OCI-M2 (cell line): ENCODE measurements at regions not wholly inside any gene's neighbourhood (a gene's known extent, or its start where the extent isn't known, plus 50 kb on each side); places are given as distances from the start of the nearest gene placed in this dataset.

Source experiments
- DNase-seq: peaks from one replicate; lab custom pipeline; 2025; ENCODE audit not compliant: unreplicated experiment; lab: John Stamatoyannopoulos, UW

- DNase-seq = no peak
These were observed 135.4 kb downstream of the TMEM17 start for GRCh38 chr2:62370321-62371250.

DNA sequence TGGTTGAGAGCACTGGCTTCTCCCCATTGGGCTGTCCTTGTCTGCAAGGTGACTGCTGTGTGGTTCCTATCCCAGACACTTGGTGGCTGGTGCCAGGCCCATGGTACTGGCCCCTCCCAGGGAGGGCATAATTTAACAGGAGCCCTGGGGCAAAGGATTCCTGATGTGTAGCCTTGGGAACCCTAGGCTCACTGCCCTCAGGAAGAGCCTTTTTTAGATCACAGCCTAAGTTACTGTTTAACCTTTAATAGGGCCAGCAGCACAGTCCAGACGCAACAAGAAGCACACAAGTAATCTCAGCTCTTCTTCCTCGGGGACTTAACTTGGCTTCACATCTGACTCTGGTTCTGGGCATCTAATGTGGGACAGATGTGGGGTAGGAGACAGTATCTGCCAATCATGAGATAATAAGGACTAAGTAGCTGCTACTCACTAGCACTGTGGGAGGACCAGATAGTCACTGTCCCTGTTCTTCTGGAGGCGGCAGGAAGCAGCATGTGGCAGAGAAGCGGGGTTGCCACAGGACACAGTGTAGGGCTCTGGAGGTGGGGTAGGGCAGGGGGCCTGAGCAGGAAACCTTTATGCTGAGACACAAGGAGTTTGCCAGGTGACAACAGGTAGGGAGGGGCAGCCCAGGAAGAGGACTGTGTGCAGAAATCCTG lies 136.3 kb downstream of the TMEM17 start:
- no peak for DNase-seq

GRCh38 chr2:62364791-62365528 lies 141.0 kb downstream of the TMEM17 start:
- no peak for DNase-seq

- no peak for DNase-seq
These were observed 142.8 kb downstream of the TMEM17 start for GRCh38 chr2:62363166-62363565.

- no peak for DNase-seq
These were observed 143.4 kb downstream of the TMEM17 start for GRCh38 chr2:62362561-62362960.

DNA sequence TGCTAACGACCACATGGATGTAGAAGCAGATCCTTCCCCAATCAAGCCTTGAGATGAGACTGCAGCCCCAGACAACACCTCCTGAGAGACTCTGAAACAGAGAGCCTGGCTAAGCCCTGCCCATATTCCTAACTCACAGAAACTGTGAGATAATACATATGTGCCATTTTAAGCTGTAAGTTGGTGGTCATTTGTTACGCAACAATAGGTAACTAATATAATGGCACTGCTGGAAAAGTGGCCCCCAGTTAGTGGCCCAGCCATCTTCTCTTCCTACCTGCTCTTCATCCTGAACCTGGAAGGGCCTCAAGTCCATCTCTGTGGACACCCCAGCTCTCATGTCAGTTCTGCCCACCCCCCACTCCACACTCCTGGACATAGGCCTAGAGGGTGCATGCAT lies 144.0 kb downstream of the TMEM17 start:
- DNase-seq = no peak

DNA sequence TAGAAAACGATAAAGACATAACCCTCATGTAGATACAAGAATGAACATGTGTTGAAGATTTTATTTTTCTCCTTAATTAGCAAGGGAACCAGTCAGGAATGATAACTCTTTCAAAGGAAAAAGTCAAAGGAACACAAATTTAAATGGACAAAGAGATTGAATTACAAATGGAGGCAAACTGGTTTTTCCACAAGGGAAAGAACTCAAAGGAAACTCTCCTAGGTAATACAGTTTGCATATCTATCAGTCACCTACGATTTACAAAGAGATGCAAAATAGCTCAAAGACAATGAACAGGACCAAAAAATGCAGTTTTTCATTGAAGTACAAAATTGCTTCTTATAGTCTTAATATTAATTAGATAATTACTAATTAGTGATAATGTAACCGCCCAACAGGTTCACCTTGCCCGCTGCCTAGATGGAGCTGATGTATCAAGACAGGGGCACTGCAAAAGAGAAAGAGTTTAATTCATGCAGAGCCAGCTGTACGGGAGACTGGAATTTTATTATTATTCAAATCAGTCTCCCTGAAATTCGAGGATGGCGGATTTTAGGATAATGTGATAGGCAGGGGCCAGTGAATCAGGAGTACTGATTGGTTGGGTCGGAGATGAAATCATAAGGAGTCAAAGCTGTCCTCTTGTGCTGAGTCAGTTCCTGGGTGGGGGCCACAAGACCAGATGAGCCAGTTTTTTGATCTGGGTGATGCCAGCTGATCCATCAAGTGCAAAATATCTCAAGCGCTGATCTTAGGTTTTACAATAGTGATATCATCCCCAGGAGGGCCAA lies 151.0 kb downstream of the TMEM17 start:
- DNase-seq = no peak

DNA sequence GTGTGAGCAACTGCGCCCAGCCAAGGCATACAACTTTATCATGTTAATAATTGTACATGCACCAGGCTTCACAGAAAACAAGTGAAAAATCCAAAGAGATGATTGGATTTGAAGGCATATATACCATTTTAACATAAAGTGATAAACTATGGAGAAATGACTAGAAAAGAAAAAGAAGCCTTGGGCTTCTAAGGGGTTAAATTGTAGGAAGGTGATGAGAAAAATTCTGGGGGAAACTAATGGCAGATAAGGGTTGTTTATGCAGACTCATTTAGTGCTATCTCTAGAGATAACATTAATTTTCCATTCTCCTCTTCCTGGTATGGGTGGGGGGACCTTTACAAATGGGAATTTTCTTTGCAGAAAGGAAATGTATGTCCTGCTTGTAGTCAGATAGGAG lies 154.0 kb downstream of the TMEM17 start:
- DNase-seq = no peak

DNA sequence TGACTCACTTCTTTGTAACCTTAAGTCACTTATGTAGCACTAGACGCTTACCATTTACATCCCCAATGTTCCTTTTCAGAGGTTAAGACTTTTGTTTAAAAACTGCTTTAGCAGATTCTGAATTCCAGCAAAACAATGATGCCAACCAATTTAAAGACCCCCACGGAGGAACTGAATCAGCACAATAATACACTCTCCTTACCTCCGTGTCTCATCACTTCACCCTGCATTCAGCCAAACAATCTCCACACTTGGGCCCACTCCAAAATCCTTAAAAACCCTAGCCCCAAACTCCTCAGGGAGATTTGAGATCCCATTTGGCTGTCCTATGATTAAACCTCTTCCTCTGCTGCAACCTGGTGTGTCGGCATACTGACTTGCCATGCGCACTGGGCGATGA lies 153.9 kb downstream of the B3GNT2 start:
- no peak for DNase-seq

- DNase-seq = no peak
These were observed 152.8 kb downstream of the B3GNT2 start for GRCh38 chr2:62348700-62349099.

- DNase-seq = no peak
These were observed 151.8 kb downstream of the B3GNT2 start for GRCh38 chr2:62347563-62348270.

DNA sequence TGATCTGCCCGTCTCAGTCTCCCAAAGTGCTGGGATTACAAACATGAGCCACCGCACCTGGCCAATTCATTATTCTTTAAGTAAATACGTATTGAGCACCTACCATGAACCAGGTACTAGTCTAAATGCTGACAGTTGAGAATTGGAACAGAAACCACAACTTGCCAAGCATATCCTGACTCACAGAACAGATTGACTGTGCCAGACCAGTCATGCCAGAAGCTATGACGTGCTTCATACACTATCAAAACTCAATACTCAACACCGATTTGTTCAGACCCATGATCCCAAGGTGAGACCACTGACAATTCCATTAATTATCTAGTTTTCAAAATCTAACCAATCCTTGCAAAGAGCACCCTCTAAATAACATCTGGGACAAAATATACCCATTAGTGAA lies 148.6 kb downstream of the B3GNT2 start:
- no peak for DNase-seq

DNA sequence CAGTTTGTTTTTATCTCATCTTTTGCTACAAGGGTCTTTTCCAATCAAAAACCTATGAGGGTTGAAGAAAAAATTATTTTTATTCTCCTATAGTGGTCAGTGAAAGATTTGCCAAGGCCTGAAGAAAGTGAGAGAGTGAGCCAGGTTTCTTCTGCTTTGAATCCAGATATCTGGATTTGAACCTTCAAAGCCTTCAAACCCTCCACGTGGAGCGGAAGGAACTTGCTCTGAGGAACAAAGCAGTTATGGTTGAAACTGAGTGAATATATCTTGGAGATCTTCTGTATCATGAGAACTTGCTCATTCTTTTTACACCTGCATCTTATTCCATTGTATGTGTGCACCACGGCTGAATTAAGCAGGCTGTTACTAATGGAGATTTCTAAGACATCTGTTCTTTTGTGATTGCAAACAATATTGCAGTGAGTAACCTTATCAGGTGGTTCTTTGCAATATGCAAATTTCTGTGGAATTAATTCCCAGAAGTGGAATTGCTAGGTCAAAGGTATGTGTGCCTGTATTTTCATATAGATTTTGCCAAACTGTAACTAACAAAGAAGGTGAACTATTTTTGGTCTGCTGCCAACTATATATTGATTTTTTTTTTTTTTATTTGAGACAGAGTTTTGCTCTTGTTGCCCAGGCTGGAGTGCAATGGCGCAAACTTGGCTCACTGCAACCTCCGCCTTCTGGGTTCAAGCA lies 147.9 kb downstream of the B3GNT2 start:
- no peak for DNase-seq

- DNase-seq = peak; percentile 16
These were observed 147.3 kb downstream of the B3GNT2 start for GRCh38 chr2:62343206-62343605.

GRCh38 chr2:62340994-62341484 lies 145.1 kb downstream of the B3GNT2 start:
- DNase-seq = no peak

DNA sequence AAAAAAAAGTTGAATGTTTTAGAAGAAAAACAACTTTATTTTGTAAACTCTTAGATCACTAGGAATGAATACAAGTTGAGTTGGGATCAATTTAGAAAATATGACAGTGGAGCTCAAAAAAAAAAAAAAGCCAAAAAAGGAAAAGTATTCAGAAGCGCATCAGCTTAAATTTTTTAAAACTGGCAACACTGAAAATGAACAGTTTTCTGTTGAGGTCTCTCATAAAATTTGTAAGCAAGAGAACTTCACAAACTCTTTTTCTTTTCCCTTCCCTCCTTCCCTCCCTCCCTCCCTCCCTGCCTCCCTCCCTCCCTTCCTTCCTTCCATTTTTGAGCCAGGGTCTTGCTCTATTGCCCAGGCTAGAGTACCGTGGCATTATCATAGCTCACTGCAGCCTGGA lies 143.9 kb downstream of the B3GNT2 start:
- no peak for DNase-seq

GRCh38 chr2:62339413-62339812 lies 143.5 kb downstream of the B3GNT2 start:
- DNase-seq = no peak

DNA sequence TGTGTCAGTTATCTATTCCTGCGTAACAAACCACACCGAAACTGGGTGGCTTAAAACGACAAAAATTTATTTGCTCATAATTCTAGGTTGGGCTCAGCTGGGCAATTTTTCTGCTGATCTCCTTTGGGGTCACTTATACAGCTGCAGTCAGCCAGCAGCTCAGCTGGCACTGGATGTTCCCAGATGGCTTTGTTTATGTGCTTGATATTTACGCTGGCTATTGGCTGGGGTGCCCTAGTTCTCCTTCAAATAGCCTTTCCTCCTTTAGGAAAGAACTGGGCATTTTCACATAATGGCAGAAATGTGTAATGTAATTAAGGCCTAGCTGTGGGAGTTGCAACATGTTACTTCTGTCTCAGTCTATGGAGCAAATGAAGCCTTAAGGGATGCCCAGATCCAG lies 142.2 kb downstream of the B3GNT2 start:
- DNase-seq = no peak

GRCh38 chr2:62337403-62337802 lies 141.5 kb downstream of the B3GNT2 start:
- DNase-seq = no peak

- no peak for DNase-seq
These were observed 139.7 kb downstream of the B3GNT2 start for GRCh38 chr2:62335612-62336011.
